ENCODE measurements at regions not wholly inside any gene's neighbourhood (a gene's known extent, or its start where the extent isn't known, plus 50 kb on each side); places are given as distances from the start of the nearest gene placed in this dataset.
A peak's percentile ranks its signal among the peaks of the same experiment; 100 is the strongest.

DNA sequence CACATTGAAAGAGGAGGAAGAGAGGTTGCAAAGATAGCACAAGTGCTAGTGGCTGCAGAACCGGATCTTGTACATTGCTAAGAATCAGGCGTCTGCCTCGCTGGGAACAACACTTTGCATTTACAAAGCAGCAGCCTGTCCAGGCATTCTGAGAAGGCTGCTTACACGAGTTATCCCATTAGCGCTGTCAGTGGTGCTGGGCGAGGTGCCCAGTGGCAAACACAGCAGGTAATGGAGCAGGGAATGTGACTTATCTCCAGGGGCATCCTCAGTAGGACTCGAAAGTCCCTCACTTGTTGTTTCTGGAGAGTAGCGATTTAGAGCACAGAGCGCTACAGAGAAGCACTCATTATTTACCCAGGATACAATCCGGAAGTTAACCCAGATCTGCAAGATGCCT, 209.6 kb downstream of the OLFM4 start:
- H3K4me1 ChIP-seq = peaks cover 6% of the 10 kb centered on the region
- intact Hi-C loops (cut with DNase I) = no loop called here
- no peaks in the 10 kb centered on the region for H3K9me3 ChIP-seq
- no peaks in the 10 kb centered on the region for H3K36me3 ChIP-seq
- H3K27me3 ChIP-seq = no peaks in the 10 kb centered on the region
- TF ChIP-seq POLR2A (IDR thresholded peaks at IDR 0.05) (no peak), POLR2AphosphoS5 (IDR thresholded peaks at IDR 0.05; ENCODE audit: insufficient read depth in 1 of 2, low read depth in 1 of 2) (no peak)
- TF ChIP-seq, protein P1, sequence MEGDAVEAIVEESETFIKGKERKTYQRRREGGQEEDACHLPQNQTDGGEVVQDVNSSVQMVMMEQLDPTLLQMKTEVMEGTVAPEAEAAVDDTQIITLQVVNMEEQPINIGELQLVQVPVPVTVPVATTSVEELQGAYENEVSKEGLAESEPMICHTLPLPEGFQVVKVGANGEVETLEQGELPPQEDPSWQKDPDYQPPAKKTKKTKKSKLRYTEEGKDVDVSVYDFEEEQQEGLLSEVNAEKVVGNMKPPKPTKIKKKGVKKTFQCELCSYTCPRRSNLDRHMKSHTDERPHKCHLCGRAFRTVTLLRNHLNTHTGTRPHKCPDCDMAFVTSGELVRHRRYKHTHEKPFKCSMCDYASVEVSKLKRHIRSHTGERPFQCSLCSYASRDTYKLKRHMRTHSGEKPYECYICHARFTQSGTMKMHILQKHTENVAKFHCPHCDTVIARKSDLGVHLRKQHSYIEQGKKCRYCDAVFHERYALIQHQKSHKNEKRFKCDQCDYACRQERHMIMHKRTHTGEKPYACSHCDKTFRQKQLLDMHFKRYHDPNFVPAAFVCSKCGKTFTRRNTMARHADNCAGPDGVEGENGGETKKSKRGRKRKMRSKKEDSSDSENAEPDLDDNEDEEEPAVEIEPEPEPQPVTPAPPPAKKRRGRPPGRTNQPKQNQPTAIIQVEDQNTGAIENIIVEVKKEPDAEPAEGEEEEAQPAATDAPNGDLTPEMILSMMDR (IDR thresholded peaks at IDR 0.05) = no peak
- DNase-seq (ENCODE audit: extremely low spot score in 2 of 2) = no peak
- H3K27ac ChIP-seq = no peak overlapping the region
- no peak overlapping the region for H3K4me3 ChIP-seq

DNA sequence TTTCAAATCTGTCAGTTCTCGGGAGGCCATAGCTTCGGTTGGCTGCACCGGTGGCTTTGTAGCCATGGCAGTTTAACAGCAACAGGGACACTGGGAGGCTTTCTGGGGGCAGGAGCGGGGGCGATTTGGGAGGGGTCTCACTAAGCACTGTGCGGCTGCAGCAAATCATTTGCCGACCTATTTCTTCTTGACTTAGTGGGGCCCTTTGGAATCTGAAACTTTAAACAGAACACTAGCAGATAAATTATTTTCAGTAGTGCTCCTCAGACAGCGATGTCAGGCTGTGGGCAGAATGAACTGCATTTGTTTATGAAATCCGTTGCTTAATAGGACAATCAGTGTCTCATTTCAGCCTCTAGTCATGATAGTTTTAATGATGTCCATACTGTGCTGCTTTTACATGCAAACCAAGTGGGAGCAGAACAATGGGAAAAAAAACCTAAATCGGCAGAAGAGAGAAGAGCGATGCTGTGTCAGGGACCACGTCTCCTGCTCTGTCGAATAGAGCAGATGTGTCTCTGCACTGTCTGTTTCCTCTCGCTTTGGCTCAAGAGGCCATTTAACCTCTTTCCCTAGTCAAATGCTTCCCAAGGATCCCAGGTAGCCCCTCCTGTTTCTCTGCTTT, 211.9 kb downstream of the OLFM4 start:
- Histone ChIP-seq H3K36me3 (no peaks in the 10 kb centered on the region), H3K4me3 (no peak overlapping the region), H3K9me3 (no peaks in the 10 kb centered on the region), H3K4me1 (peaks cover 6% of the 10 kb centered on the region), H3K27me3 (no peaks in the 10 kb centered on the region), H3K27ac (no peak overlapping the region)
- DNase-seq (ENCODE audit: extremely low spot score in 2 of 2) = no peak
- TF ChIP-seq, protein P1 (IDR thresholded peaks at IDR 0.05) = no peak
- no peak for TF ChIP-seq POLR2A (IDR thresholded peaks at IDR 0.05)
- no peak for TF ChIP-seq POLR2AphosphoS5 (IDR thresholded peaks at IDR 0.05; ENCODE audit: insufficient read depth in 1 of 2, low read depth in 1 of 2)
- intact Hi-C loops (cut with DNase I) = no loop called here

DNA sequence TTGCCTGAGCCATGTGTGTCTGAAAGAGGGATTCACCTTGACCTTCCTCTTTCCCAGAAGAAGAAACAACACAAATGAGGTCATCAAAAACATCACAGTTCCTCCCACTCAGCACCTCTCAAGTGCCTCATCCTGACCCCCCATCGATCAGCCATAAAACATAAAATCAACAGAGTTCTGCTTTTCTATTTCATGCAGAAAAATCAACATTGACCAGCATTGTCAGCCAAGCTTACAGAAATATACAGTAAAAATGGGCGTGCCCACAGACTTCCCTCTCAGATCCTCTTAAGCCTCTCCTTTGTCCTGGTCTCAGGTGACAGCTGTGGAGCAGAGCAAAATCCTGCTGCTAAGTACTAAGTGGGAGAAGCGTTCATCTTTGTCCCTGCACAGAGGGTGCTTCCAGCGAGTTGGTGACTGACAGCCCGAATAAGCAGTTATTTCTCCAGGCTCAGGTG, 213.3 kb downstream of the OLFM4 start:
- no peak for DNase-seq (ENCODE audit: extremely low spot score in 2 of 2)
- H3K9me3 ChIP-seq = no peaks in the 10 kb centered on the region
- TF ChIP-seq POLR2AphosphoS5 (IDR thresholded peaks at IDR 0.05; ENCODE audit: insufficient read depth in 1 of 2, low read depth in 1 of 2) = no peak
- TF ChIP-seq, protein P1 (IDR thresholded peaks at IDR 0.05) = no peak
- TF ChIP-seq POLR2A (IDR thresholded peaks at IDR 0.05) = no peak

DNA sequence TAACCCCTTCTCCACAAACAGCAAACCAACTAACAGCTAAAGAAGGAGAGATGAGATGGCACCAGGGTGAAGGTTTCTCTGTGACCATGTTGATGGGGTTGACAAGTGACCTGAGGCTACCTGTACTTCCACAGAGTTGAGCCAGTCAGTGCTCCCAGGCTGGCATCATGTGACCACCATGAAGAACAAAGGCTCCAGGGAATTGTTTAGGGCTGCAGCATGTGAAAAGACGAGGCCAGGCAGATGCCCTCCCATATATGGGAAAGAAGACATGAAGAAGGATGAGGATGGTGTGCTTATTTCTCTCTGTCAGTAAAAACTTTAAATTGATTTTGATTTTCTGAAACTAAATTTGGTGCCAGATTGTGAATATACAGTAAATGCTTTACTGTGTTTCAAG, 220.6 kb downstream of the OLFM4 start:
- no peak for DNase-seq (ENCODE audit: extremely low spot score in 2 of 2)
- H3K36me3 ChIP-seq = no peaks in the 10 kb centered on the region
- H3K27ac ChIP-seq = no peak overlapping the region
- TF ChIP-seq POLR2AphosphoS5 (IDR thresholded peaks at IDR 0.05; ENCODE audit: insufficient read depth in 1 of 2, low read depth in 1 of 2) = no peak
- no peak for TF ChIP-seq POLR2A (IDR thresholded peaks at IDR 0.05)
- TF ChIP-seq, protein P1 (IDR thresholded peaks at IDR 0.05) = no peak
- no peak overlapping the region for H3K4me3 ChIP-seq
- no peaks in the 10 kb centered on the region for H3K27me3 ChIP-seq
- H3K4me1 ChIP-seq = no peaks in the 10 kb centered on the region
- no peaks in the 10 kb centered on the region for H3K9me3 ChIP-seq
- intact Hi-C loops (cut with DNase I) = no loop called here

More for the DNA sequence above, 213.3 kb downstream of the OLFM4 start:
- no peak overlapping the region for H3K27ac ChIP-seq
- H3K4me1 ChIP-seq = peaks cover 6% of the 10 kb centered on the region
- no peak overlapping the region for H3K4me3 ChIP-seq
- no peaks in the 10 kb centered on the region for H3K27me3 ChIP-seq
- no peaks in the 10 kb centered on the region for H3K36me3 ChIP-seq
- intact Hi-C loops (cut with DNase I) = no loop called here

DNA sequence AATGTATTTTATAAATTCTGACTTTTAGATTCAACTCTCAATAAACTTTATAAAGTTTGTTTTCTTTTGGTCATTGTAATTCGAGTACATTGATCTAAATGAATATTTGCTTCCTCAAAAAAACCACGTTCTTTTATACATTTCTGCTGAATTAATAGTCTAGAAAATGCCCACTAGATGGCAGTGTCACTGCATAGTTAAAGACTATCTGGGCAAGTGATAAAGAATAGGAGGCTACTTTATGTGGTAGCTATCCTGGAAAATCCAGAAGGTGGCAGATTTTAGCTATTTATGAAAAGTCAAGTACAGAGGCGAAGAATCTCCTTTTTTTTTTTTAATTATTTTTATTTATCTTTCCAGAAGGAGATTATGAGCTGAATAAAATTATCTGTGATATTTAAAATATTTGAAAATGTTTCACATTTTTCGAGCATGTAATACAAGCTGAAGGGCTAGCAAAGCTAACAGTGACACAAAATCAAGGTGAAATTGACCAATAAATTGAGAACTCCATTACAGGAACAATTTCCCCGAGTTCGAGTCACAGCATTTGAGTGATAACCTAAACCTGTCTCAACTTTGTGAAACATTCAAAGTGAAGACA, 221.8 kb downstream of the OLFM4 start:
- DNase-seq (ENCODE audit: extremely low spot score in 2 of 2) = no peak
- no peak overlapping the region for H3K4me3 ChIP-seq
- intact Hi-C loops (cut with DNase I) = no loop called here

More for the DNA sequence above, 221.8 kb downstream of the OLFM4 start:
- Histone ChIP-seq H3K4me1 (no peaks in the 10 kb centered on the region), H3K27ac (no peak overlapping the region), H3K9me3 (no peaks in the 10 kb centered on the region), H3K36me3 (no peaks in the 10 kb centered on the region), H3K27me3 (no peaks in the 10 kb centered on the region)
- no peak for TF ChIP-seq POLR2AphosphoS5 (IDR thresholded peaks at IDR 0.05; ENCODE audit: insufficient read depth in 1 of 2, low read depth in 1 of 2)
- TF ChIP-seq, protein P1 (IDR thresholded peaks at IDR 0.05) = peak; percentile 5 to 55 (median 48)
- no peak for TF ChIP-seq POLR2A (IDR thresholded peaks at IDR 0.05)
